ENCODE measurements at regions not wholly inside any gene's neighbourhood (a gene's known extent, or its start where the extent isn't known, plus 50 kb on each side); places are given as distances from the start of the nearest gene placed in this dataset.

DNA sequence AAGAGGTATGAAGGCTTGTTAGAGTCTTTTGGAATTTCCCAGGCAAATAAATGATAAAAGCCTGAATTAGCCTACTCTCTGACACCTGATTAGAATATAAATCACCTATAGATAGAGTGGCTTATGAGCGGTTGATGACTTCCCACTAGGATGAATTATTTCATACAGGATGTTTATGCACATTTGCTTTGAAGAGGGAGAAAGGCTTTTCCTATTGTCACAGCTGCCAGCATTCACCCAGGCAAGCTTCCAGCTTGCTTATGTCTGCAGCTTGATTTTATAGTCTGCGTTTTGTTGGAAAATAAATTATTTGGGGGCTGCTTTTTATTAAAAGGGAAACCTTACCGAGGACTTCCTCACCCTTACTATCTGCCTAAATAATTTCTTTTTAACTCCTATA, 51.3 kb upstream of the EIF2S2 start:
- DNase-seq (ENCODE audit: low spot score) = no peak

DNA sequence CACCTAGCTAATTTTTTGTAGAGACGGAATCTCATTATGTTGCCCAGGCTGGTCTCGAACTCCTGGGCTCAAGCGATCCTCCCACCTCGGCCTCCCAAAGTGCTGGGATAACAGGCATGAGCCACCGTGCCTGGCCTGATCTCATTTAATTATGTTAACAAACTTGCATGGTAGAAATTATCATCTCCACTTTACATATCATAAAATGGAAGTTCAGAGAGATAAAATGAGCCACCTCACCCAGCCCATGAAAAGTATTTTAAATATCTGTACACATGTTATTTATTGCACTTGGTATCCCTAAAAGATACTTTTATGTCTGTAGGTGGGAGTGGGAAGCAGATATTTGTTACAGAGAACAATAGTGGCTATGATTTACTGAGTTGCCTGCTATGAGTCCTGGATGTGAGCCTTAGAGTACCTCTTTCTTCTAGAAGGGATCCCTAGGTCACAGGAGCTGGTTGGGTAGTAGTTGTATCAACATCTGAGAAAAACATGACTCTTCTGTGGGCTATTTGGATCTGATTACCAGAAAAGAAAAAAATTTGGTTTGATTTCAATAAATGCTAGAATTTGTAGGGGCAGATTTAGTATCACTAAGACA, 52.4 kb upstream of the EIF2S2 start:
- DNase-seq (ENCODE audit: low spot score) = no peak

DNA sequence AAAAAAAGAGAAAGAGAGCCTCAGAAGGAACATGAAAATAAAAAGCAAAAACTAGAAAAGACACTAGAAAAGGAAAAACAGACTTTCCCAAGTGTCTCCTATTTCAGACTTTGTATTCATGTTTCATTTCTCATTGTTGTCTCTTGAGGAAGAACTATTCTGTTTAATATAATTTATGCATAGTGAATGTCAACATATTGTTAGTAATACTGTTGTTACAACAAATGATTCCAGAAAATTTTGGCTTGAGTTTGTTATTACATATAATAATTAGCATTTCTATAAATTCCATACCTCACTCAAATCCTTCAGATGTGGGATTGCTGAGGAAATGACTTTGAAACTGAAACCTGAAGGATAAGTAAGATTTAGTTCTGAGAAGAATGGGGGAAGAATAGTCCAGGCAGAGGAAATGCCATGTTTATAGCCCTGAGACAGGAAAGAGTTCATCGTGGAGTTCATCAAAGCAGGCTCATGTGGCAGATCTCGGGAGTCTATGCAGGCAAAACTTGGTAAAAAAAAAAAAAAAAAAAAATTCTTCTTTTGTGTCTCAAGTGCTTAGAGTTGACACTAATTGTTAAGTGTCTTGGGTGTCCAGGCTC, 53.1 kb upstream of the EIF2S2 start:
- no peak for DNase-seq (ENCODE audit: low spot score)

DNA sequence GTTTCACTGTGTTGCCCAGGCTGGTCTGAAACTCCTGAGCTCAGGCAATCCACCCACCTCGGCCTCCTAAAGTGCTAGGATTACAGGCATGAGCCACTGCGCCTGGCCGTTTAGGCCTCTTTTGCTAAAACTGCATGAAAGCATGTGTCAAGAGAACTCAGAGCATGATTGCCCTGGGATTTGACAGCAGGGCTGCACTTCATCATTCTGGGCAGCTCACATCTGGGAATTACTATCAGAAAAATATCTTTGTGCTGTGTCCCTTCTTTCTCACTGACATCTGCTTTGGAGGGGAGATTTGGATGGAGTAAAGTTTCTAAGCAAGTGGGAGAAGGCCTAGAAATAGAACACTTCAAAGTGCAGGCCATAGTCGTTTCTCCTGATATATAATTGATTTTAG, 59.6 kb upstream of the EIF2S2 start:
- no peak for DNase-seq (ENCODE audit: low spot score)

DNA sequence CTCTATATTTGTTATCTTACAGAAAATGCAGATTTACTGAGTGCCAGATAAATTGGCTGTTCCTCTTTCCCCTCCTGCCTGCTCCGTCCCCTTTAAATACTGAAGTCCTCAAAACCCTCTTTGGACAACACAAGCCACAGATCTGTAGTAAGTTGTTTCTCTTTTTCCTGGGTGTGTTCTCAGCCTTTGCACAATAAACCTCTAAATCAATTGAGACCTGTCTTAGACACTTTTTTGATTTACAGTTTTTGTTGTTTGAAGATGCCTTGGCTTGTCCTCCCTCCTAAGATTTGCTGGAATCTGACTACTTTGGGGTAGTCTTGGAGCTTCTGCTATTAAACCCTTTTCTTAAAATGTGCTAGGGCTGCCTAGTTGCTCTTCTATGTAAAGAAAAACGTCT, 60.9 kb upstream of the EIF2S2 start:
- DNase-seq (ENCODE audit: low spot score) = no peak

DNA sequence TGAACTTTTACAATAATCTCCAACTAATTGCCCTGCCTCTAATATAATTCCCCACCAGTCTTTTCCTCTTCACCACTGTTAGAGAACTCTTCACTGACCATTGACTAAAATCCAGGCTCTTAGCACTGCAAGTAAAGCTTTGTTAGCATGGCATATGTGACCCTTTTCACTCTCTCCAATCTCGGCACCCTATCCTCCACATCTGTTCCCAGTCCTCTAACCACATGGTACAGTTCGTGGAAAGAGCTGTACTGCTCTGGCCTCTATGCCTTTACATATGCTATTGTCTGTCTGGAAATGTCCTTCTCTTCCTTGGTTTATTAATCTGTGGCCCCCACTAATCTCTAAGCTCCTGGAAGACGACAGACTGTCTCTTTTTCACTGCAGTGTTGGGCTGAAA, 63.0 kb upstream of the EIF2S2 start:
- no peak for DNase-seq (ENCODE audit: low spot score)

DNA sequence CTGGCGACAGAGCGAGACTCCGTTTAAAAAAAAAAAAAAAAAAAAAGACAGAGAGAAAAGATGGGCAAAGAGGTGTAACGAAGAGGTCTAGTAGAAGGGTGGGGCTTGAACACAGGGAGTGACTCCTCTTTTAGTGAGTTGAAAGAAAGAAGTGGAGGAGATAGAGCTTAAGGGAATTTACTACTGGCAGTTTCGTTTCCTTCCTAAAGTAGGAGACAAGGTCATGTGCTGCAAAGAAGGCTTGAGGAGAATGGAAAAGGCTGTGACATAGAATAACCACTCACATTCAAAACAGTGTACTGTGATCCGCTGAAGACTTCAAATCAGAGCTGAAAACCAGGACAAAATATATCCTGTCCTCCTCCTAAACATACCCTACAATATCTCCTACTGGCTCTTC, 63.8 kb upstream of the EIF2S2 start:
- no peak for DNase-seq (ENCODE audit: low spot score)

DNA sequence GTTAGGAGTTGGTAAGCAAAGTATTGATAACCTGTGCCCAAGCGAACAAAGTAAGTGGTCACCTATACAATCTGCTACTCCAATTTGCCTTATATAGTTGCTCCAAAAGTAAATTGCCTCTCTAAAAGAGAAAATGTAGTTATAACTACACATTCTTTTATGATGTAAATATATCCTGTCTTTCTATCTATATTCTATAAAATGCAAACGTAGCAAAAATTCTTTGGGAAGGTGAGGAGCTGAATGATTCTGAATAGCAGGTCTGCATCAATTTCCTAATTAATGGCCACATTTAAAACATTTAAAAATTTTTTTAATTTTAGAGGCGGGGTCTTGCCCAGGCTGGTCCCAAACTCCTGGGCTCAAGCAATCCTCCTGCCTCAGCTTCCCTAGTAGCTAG, 64.2 kb upstream of the ASIP start:
- no peak for DNase-seq (ENCODE audit: low spot score)

DNA sequence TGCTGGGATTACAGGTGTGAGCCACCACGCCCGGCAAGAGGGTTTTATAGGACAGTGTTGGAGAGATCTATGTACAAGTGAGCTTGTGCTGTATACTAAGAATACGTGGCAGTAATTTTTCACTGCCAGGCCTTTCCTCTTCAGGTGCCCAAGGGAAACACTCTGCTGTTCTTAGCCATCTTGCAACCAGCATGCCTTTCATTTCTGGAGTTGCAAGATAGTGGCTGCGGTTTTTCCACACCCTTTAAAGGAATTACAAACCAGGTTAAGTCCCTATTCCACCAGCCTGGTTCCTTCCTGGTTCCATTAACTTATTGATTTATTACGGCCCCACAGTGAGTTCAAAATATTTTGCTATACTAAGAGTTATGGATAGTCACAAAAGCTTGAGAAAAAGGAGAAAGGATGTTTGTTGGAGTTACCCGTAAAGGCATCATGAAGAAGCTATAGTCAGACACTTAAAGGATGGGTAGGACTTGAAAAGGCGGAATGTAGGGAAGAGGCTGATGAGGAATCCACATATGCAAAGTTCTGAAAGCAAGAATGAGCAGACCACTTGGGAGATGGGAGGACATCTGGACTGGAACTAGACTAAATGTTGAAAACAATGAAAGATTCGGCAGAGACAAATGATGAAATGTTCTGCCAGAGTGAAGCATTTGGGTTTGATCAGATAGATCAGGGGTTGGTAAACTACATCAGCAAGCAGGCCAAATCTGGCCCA, 61.4 kb upstream of the ASIP start:
- peak; percentile 85 for DNase-seq (ENCODE audit: low spot score)

DNA sequence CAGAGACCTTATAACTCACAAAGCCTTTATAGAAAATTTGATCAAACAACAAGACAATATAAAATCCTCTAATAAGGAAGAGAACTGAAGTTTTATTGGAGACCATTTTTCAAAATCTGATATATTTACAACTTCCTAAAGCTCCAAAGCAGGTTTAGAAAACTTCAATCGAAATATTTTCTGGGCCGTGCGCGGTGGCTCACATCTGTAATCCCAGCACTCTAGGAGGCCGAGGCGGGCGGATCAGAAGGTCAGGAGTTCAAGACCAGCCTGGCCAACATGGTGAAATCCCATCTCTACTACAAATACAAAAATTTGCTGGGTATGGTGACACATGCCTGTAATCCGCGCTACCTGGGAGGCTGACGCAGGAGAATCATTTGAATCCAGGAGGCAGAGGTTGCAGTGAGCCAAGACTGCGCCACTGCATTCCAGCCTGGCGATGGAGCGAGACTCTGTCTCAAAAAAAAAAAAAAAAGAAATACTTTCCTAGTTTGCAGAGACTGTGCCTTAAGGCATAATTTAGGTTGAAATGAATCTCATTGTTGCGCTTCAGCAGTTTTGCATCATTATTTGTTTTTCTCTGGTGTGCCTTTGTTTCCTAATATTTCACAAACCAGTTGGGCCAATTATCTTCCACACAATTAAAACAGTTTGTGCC, 60.6 kb upstream of the ASIP start:
- peak; percentile 69 for DNase-seq (ENCODE audit: low spot score)

DNA sequence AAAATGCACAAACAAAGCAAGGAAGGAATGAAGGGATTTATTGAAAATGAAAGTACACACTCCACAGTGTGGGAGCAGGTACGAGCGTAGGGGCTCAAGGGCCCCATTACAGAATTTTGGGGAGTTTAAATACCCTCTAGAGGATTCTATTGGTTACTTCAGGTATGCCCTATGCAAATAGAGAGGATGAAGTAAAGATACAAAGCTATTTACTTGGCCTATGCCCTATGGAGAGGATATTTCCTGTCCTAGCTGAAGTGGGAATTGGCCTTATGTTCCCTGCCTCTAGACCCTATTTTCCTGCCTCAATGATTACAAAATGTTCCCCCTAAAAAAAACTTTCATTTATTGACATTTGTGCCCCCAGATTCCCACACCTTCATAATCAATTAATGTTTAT, 59.7 kb upstream of the ASIP start:
- no peak for DNase-seq (ENCODE audit: low spot score)

DNA sequence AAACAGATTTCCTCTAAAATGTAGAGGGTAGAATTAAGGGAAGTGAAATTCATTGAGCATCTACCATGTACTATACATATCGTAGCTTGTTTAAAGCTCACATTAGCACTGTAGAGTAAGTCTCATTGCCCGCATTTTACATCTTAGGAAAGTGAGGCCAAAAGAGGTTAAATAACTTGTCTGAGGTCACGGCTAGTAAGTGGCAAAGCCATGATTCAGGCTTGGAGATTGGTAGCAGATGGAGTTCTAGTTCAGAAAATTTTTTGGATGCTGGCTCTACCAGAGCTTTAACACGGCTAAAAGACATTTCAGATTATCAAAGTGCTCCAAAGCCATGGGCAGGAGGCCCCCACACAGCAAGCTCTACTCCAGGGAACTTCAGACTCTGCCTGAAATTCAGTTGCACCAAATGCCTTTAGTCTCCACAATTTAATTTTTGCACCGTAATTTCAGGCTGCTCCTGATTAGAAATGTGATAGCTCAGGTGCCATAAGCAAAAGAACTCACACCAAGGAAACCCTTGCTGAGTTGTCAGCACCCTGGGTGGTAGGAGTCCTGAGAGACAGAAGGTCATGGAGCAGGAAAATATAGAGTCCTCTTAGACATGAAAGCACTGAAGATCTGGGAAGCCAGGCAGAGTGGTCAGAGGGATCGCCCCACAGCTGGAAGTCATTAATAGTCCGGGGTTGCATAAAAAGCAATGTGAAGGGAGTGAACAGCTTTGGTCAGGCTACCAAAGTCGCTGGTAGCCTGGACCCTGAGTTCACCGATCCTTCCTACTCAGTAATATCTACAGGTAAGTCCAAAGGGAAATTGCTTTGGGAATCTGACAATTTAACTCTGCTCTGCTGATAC, 55.2 kb upstream of the ASIP start:
- no peak for DNase-seq (ENCODE audit: low spot score)

DNA sequence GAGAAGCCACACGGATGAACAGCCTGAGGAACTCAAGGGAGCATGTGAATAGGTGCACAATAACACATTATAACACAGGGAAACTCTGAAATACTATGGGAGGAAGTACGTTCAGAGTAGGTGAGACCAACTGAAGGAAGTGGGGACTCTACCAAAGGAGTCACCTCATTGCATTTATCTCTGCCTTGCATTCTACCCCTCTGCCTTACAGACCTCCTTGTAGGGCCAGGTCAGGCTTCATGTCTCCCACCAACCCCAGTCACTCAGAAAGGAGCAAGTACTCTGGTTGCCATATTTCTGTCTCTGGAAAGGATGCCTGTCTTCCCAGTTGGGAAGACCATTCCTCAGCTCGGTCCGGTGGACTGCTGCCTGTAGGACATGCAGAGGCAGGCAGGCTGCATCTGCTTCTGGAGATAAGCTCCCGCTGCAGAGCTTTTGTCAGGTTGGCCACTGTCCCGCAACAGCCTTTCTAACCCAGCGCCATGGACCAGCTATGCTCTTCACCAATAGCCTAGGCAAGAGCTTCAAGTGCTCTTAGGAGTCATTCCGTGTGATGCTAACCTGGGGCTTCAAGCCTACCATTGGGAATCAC, 51.6 kb upstream of the ASIP start:
- no peak for DNase-seq (ENCODE audit: low spot score)

DNA sequence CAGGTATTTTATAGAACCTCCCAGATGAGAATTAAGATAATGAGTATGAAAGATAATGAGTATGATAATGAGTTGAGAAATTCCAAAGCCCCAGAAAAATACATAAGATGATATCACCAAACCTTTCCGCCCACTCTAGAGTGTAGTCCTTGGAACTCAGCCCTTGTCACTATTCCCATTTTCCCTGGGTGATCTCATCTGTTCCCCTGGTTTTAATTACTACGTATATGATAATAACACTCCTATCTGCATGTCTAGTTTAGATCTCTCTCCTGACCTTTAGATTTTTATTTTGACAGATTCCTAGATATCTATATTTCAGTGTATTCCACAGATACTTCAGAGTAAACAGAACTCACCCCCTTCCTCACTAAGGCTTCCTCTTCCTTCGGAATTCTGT, 51.0 kb upstream of the ASIP start:
- no peak for DNase-seq (ENCODE audit: low spot score)

DNA sequence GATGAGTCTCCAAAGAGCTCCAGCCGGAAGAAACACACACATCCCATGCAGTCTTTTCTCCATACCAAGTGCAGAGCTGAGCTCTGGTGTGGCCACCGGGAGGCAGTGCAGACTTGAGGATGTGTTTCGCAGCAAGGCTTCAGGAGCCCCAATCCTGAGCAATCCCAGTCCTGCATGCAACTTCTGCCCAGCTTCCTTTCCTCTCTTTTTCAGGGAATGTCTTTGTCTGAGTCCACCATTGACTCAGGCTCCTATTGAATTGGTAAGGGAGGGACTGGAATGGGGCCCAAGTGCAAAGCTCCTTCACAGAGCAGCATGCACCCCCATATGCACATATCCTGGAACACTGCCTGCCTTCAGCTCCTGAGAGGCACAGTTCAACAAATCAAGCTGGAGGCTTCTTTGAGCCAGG, 50.5 kb upstream of the ASIP start:
- peak; percentile 91 for DNase-seq (ENCODE audit: low spot score)

All from HT-29 (cell line).